NCI-H1436 treated with DMSO at 0.1 percent for 48 hours (cell line): ENCODE measurements at regions not wholly inside any gene's neighbourhood (a gene's known extent, or its start where the extent isn't known, plus 50 kb on each side); places are given as distances from the start of the nearest gene placed in this dataset.
"Not testable (repeated sequence)": the region's sequence is repeated elsewhere in the genome, so short reads cannot be mapped to it uniquely, and the experiment has no call there.

Experiments used
- DNase-seq: peaks from one replicate; lab custom pipeline; 2025; lab: John Stamatoyannopoulos, UW

GRCh38 chr2:150850641-150851040 is 363.2 kb upstream of the RND3 start:
- DNase-seq = no peak

GRCh38 chr2:150847578-150847977 is 360.1 kb upstream of the RND3 start:
- DNase-seq = no peak

- no peak for DNase-seq
Observed at GRCh38 chr2:150846691-150847090, 359.2 kb upstream of the RND3 start.

- no peak for DNase-seq
Observed at GRCh38 chr2:150832686-150833085, 345.2 kb upstream of the RND3 start.

- DNase-seq = no peak
Observed at GRCh38 chr2:150824118-150824517, 336.7 kb upstream of the RND3 start.

GRCh38 chr2:150817422-150817821 is 330.0 kb upstream of the RND3 start:
- no peak for DNase-seq

- DNase-seq = no peak
Observed at GRCh38 chr2:150812664-150813367, 325.3 kb upstream of the RND3 start.

- DNase-seq = no peak
Observed at GRCh38 chr2:150812066-150812465, 324.6 kb upstream of the RND3 start.

GRCh38 chr2:150811259-150811855 is 323.9 kb upstream of the RND3 start:
- no peak for DNase-seq

GRCh38 chr2:150809103-150809502 is 321.6 kb upstream of the RND3 start:
- DNase-seq = no peak

GRCh38 chr2:150806336-150806735 is 318.9 kb upstream of the RND3 start:
- DNase-seq = no peak

GRCh38 chr2:150803689-150804398 is 316.4 kb upstream of the RND3 start:
- DNase-seq = no peak

- no peak for DNase-seq
Observed at GRCh38 chr2:150802635-150803034, 315.2 kb upstream of the RND3 start.

- not testable (repeated sequence) for DNase-seq
Observed at GRCh38 chr2:150796236-150796635, 308.8 kb upstream of the RND3 start.

GRCh38 chr2:150792780-150793300 is 305.4 kb upstream of the RND3 start:
- DNase-seq = no peak

GRCh38 chr2:150791567-150791966 is 304.1 kb upstream of the RND3 start:
- DNase-seq = no peak

- DNase-seq = no peak
Observed at GRCh38 chr2:150789376-150789905, 302.0 kb upstream of the RND3 start.

- DNase-seq = no peak
Observed at GRCh38 chr2:150788426-150789140, 301.1 kb upstream of the RND3 start.

- DNase-seq = no peak
Observed at GRCh38 chr2:150787353-150788093, 300.1 kb upstream of the RND3 start.

GRCh38 chr2:150784389-150784788 is 296.9 kb upstream of the RND3 start:
- DNase-seq = no peak

GRCh38 chr2:150783896-150784295 is 296.4 kb upstream of the RND3 start:
- no peak for DNase-seq
